ENCODE measurements at regions not wholly inside any gene's neighbourhood (a gene's known extent, or its start where the extent isn't known, plus 50 kb on each side); places are given as distances from the start of the nearest gene placed in this dataset.

- TF ChIP-seq CTCF (IDR thresholded peaks at IDR 0.05) = no peak
- TF ChIP-seq EZH2 (IDR thresholded peaks at IDR 0.05; ENCODE audit: borderline replicate concordance, insufficient read depth, low read depth, low read length, poor library complexity, severe bottlenecking) = no peak
Measured at GRCh38 chr13:84097148-84097547, 214.9 kb upstream of the SLITRK1 start.

Data from B cell (primary cell).